Erythroblast (primary cell): ENCODE measurements at regions not wholly inside any gene's neighbourhood (a gene's known extent, or its start where the extent isn't known, plus 50 kb on each side); places are given as distances from the start of the nearest gene placed in this dataset.
"Not testable (repeated sequence)": the region's sequence is repeated elsewhere in the genome, so short reads cannot be mapped to it uniquely, and the experiment has no call there.

Experiments used
- GATA1 ChIP-seq: IDR thresholded peaks from 2 replicates; pipeline ENCODE4 v1.6.1; 2011; ENCODE audit warnings: low read depth, mild to moderate bottlenecking, control low read depth, low read length, moderate library complexity
- POLR2A ChIP-seq: IDR thresholded peaks from 2 replicates; pipeline ENCODE4 v1.6.1; 2011; ENCODE audit warnings: mild to moderate bottlenecking, low read length

DNA sequence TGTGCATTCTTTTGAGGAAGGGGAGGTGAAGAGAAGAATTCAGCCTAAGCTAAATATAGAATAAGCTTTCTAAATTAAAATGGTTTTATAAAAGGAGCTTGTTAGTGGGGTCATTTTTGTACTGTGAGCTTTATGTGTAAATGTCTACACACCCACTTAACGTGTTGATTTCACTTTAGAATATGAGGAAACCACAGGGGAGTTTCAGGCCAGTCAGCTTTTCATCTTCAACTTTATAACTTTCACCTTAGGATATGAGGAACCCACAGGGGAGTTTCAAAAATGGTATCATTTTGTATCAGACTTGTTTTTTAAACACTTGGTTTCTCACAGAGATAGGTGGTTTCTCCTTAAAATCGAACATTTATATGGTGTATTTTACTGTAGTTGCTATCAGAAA lies 120.7 kb upstream of the NIPA1 start:
- TF ChIP-seq POLR2A, GATA1: not testable (repeated sequence)
